HG02981 (cell line): ENCODE measurements at regions not wholly inside any gene's neighbourhood (a gene's known extent, or its start where the extent isn't known, plus 50 kb on each side); places are given as distances from the start of the nearest gene placed in this dataset.
"Not testable (repeated sequence)": the region's sequence is repeated elsewhere in the genome, so short reads cannot be mapped to it uniquely, and the experiment has no call there.

Source experiments
- ATAC-seq: cut with Tn5 transposase; IDR thresholded peaks from one replicate; pipeline ENCODE4 v1.9.1; 2021; ENCODE audit warnings: mild to moderate bottlenecking, moderate library complexity; ENCODE audit not compliant: unreplicated experiment

- no peak for ATAC-seq
Observed at GRCh38 chr16:59484833-59485516, 750.9 kb upstream of the GOT2 start.

- no peak for ATAC-seq
Observed at GRCh38 chr16:59478838-59479237, 744.7 kb upstream of the GOT2 start.

GRCh38 chr16:59470556-59470955 lies 736.4 kb upstream of the GOT2 start:
- no peak for ATAC-seq

GRCh38 chr16:59469266-59469665 lies 735.1 kb upstream of the GOT2 start:
- no peak for ATAC-seq

- no peak for ATAC-seq
Observed at GRCh38 chr16:59463776-59464175, 729.7 kb upstream of the GOT2 start.

GRCh38 chr16:59459806-59460205 lies 725.7 kb upstream of the GOT2 start:
- ATAC-seq: no peak

- ATAC-seq: no peak
Observed at GRCh38 chr16:59455497-59455896, 721.4 kb upstream of the GOT2 start.

- ATAC-seq: not testable (repeated sequence)
Observed at GRCh38 chr16:59450513-59450912, 716.4 kb upstream of the GOT2 start.

GRCh38 chr16:59440502-59440901 lies 706.4 kb upstream of the GOT2 start:
- ATAC-seq: no peak

GRCh38 chr16:59432896-59433295 lies 698.8 kb upstream of the GOT2 start:
- no peak for ATAC-seq

GRCh38 chr16:59432276-59432675 lies 698.2 kb upstream of the GOT2 start:
- ATAC-seq: no peak

GRCh38 chr16:59424714-59425273 lies 690.7 kb upstream of the GOT2 start:
- ATAC-seq: no peak

- ATAC-seq: no peak
Observed at GRCh38 chr16:59411961-59412841, 678.1 kb upstream of the GOT2 start.

- ATAC-seq: no peak
Observed at GRCh38 chr16:59410451-59410850, 676.3 kb upstream of the GOT2 start.

GRCh38 chr16:59405802-59406201 lies 671.7 kb upstream of the GOT2 start:
- no peak for ATAC-seq

- ATAC-seq: no peak
Observed at GRCh38 chr16:59404509-59404908, 670.4 kb upstream of the GOT2 start.

- no peak for ATAC-seq
Observed at GRCh38 chr16:59400830-59401229, 666.7 kb upstream of the GOT2 start.

GRCh38 chr16:59397638-59398037 lies 663.5 kb upstream of the GOT2 start:
- ATAC-seq: no peak

- ATAC-seq: no peak
Observed at GRCh38 chr16:59394526-59394925, 660.4 kb upstream of the GOT2 start.

- no peak for ATAC-seq
Observed at GRCh38 chr16:59392911-59393310, 658.8 kb upstream of the GOT2 start.

- no peak for ATAC-seq
Observed at GRCh38 chr16:59391617-59392364, 657.7 kb upstream of the GOT2 start.
